ENCODE measurements at regions not wholly inside any gene's neighbourhood (a gene's known extent, or its start where the extent isn't known, plus 50 kb on each side); places are given as distances from the start of the nearest gene placed in this dataset.
"Not testable (repeated sequence)": the region's sequence is repeated elsewhere in the genome, so short reads cannot be mapped to it uniquely, and the experiment has no call there.

DNA sequence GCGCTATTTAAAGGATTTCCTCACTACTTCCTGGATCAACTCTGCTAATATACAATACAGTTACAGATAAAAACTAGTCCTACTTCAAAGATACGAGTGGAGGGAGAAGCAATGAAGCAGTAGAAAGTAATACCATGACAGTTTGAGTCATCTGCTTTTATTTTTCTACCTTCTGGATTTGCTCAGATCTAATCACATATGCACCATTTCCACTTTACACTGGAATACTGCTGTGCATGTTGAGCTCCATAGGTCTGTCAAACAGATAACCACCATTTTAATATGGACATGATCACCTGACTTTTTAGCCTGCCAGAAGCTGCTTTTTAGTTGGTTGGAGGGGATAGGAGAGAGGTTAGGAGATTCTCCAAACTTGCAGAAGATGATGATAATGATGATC lies 92.5 kb downstream of the MMUT start:
- DNase-seq = no peak

DNA sequence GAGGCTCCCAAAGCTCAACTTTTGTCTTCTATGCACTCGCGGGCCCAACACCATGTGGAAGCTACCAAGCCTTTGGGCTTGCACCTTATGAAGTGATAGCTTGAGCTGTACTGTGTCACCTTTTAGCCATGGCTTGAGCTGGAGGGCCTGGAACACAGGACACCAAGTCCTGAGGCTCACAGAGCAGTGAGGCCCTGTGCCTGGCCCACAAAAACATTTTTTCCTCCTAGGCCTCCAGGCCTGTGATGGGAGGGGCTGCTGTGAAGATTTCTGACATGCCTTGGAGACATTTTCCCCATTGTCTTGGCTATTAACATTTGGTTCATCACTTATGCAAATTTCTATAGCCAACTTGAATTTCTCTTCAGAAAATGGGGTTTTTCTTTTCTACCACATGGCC lies 96.5 kb downstream of the MMUT start:
- DNase-seq = no peak

DNA sequence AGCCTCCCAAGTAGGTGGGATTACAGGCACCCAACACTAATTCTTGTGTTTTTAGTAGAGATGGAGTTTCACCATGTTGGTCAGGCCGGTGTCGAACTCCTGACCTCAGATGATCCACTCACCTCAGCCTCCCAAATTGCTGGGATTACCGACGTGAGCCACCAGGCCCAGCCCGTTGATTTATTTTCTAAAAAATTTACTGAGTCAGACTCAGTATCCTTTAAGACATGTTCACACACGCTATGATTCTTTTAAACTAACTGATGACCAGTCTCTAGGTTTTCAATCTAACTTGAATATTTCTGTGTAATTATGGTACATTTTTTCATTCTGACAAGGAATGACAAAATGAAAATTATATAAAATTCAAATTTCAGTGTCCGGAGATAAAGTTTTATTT lies 114.5 kb downstream of the MMUT start:
- no peak for DNase-seq

DNA sequence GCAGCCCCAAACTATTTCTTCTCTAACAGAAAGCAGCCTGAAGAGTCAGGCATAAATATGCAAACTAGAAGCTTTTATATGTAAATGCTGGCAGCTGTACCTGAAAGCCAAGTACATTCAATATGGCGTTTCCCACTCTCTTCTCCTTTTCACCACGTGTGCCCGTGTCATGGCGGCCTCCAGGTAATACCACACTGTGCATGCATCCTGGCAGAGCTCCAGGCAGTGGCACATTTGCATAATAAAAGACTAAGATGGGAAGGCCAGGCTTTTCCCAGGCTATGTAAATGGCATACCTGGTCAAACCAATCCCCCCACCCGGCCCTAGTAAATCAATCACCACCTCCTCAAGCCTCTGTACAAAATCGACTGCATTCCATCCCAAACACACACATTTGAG lies 120.6 kb downstream of the MMUT start:
- DNase-seq = no peak

DNA sequence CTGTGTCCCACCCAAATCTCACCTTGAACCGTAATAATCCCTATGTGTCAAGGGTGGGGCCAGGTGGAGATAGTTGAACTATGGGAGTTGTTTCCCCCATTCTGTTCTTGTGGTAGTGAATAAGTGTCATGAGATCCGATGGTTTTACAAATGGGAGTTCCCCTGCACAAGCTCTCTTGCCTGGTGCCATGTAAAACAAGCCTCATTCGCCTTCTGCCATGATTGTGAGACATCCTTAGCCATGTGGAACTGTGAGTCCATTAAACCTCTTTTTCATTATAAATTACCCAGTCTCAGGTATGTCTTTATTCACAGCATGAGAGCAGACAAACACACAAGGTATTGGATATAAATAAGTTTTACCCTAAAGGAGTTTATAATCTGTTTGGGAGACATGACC lies 121.2 kb downstream of the MMUT start:
- no peak for DNase-seq

DNA sequence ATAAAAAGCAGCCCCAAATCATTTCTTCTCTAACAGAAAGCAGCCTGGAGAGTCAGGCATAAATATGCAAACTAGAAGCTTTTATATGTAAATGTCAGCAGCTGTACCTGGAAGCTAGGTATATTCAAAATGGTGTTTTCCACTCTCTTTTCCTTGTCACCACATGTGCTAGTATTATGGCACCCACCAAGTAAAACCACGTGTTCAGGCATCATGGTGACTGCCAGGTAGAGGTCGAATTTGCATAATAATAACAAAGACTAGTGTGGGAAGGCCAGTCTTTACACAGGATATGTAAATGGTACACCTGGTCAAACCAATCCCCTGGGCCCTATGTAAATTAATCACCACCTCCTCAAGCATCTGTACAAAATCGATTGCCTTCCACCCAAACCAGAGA lies 124.0 kb downstream of the MMUT start:
- no peak for DNase-seq

DNA sequence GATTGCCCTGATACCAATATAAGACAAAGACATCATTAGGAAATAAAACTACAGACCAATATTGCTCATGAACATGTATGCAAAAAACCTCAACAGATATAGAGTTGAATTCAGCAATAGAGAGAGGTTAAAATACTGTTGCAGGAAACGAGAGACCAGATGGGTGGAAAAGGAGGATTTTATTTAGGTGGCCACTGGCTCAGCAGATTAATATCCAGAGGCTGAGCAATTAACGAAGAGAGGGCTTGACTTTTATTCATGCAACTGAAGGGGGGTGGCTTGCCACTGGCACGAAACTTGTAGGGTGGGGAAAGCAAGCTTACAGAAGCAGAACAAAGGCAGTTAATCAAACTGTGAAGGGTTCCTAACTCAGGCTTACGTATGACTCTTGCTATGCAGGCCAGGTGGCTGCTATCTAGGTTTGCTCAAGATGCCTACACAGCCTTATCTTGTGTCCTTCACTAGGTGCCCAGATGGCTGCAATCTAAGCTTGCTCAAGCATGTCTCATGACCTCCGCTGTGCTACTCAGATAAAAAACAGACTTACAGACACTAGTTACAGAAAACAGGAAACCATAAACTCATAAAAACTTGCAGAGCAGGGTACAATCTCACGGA lies 126.4 kb downstream of the MMUT start:
- no peak for DNase-seq

DNA sequence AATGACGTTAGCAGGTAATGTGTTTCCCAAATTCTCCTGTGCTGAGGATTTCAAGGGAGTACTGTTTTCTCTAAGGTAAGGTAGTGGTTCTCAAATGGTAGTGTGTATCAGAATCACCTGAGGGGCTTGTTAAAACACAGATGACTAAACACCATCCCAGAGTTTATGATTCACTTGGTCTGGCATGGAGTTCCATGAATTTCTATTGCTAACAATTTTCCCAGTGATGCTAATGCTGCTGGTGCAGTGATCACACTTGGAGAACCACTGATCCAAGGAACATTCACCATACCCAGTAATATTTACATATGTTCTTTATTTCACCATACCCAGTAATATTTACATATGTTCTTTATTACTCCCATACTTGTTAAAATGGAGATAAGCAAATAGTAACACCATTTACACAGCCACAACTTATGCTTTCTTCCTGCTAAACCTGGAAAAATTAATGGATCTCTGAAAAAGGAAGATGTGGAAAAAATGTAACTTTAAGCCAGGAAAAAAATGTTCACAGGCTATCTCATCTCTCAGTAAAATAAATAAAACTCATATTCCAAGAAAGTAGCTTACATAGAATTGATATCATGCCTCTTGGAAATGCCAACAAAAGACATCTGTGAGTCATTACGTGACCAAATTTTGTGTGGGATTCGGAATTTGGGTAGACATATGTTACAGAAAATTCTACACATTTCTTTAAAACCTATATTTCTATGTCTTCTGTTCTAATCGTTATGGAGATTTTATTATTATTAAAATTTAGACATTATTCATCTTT lies 129.5 kb downstream of the MMUT start:
- no peak for DNase-seq

DNA sequence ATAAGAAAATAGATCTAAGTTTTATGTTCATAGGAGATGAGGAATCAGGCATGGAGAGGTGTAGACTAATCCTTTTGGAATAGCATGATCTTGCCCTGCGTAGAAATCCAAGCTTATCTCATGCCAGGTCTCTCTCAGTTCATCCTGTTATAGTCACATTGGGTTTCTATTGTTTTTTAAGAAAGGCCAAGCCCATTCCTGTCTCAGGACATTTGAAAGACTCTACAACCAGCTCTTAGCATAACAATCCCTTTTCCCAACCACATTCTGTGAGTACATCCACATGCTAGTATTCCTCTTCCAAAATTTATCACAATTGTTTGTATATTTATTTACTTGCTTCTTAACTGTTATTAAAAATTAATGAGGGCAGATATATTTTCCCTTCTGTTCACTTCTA lies 130.3 kb downstream of the MMUT start:
- no peak for DNase-seq

DNA sequence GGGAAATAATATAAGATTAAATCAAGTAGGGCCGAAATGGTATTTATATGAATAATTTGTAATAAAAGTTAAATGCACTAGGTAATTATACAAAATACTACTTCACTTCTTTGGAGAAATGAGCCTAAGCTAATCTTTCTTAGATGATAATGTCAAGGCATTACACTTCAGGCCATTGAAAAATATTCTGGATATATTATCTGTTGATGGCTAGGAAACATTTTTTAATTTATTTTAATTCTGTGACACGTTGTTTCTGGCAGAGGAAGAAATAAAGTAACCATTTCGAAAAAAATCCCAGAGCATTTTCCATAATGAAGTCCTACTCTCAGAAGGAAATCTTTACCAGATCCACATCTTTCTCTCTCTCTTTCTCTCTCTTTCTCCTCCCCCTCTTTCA lies 133.9 kb downstream of the MMUT start:
- DNase-seq = no peak

DNA sequence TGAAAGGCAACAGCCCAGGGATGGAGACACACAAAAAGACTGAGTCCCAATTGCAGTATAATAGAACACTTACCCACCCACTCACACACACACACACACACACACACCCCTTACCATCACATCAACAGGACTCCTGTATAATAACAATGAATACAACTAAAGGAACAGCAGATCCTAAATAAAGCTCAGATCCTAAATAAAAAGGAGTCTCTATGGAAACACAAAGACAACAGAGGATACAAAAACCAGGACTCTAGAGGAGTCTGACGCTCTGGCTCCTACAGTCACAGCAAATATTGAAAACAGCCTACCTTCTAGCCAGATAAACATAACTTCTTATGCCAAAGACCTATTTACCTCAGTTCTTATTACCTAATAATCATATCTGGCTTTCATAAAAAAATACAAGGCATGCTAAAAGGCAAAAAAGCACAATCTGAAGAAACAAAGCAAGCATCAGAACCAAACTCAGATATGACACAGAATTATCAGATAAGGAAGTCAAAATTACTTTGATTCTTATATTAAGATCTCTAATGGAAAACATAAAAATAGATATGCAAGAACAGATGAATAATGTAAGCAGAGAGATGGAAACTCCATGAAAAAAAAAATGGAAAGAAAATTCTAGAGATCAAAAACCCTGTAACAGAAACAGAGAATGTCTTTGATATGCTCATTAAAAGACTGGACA lies 134.9 kb downstream of the MMUT start:
- no peak for DNase-seq

DNA sequence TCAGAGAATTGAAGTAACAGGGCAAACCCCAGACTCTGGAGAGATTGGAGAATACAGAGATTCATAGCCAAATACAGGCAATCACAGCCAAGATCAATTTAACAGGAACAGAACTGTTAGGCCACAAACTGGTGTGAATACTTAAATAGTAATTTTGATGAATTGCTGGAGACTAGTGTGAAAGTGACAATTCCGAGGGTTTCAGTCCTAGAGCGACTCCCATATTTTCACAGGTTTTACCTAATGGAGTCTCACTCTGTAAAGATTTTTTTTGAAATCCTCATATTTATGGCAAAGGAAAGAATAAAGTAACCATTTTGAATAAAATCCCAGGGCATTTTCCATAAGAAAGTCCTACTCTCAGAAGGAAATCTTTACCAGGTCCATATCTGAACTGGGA lies 135.5 kb downstream of the MMUT start:
- DNase-seq = no peak

DNA sequence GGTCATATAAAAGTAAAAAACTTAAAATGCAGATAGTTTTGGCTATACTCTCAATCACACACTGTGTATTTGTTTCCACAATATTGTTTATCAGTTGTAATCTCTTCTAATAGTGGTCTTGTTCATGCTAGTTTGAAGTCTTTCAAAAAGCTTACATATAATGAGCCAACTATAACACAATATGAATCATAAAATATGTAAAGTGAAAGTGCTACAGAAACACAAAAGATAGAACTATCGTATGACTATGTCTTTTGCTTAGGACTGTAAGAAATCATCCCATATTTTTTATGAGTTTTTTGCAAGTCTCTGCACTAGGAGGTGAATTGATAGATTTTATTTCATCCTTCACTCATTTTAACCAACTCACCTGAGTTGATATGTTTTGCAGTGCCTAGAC lies 136.0 kb downstream of the MMUT start:
- DNase-seq = no peak

DNA sequence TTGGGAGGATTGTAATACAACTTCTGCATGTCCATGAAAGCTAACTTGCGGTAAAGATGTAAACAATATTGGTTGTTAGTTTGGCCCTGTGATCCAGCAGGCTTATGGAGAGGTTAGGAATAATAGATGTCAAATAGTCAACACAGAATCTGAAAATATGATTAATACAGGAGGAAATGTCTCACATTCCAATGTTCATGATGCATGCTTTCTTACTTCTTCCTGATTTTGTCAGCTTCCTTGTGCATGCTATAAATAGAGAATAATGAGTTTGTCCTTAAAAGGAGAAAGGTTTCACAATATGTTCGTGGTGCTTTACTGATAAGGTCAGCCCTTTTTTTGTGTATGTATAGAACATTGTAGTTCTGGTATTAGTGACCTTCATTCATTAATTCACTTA lies 136.7 kb downstream of the MMUT start:
- no peak for DNase-seq

DNA sequence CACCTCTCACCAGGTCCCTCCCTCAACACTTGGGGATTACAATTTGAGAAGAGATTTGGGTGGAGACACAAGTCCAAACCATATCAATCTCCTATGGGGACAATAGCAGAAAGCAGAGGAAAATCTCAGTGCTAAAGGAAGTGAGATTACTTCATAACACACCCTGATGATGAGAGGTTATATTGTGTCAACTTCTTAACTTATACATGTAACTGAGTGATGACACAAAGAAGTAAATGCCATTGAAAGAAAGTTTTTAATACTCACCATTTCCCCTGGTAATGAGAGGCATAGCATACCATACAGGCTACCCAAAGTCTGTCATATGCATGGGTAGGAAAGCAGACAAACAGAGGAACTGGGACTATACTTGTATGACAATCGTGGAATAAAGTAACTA lies 137.2 kb downstream of the MMUT start:
- no peak for DNase-seq

DNA sequence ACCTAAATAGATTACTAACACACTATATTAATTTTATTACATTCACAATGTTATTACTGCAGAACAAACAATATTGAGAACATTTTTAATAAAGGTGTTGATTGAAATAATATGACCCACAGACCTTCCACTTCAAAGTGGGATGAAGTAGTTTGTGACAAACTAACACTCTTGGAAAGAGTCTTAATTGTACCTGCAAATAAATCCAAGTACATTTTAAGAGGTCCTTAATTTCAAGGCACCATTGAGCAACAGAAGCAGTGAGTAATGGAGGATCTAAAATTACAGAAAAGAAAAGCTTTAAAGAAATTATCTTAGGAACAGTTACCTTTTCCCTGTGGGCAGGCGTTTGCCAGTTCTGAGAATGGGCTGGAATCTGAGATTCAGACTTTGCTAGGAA lies 140.2 kb downstream of the MMUT start:
- DNase-seq = no peak

DNA sequence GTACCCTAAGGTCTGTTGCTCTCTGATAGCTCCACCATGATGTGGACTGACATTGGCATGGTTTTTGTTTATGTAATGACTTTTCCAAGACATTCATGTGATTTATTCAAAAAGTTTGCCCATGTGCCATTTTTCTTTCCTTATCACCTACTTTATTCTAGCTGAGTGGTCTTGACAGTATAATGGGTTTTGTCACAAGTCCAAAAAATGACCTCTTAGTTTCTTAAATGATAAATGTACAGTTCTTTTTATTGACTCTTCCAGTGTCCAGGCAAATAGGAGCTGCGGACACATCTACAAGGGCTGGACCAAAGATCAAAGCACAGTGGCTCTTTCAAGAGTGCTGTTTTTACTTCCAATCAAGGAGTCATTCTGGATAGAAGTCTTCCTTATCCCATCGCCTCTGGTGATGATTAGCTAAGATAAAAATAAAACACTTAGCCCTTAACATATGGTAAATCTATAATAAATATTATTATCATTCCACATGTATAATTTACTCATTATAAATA lies 141.4 kb downstream of the MMUT start:
- no peak for DNase-seq

DNA sequence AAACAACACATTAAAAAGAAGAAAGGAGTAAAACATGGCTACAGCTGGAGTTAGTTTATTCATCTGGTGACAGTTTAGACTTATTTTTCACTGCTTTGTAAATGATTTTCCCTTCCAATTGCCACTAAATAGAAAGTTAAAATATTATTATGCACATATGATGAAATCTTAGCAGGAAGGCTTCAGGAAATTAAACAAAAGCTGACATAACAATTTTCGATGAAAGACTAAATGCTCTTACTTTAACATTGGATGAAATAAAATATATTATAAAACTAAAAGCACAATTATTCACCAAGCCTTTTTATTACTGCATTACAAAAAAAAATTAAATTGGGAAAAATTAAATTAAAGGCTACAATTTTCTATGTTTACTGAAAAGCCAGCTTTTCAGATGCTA lies 158.0 kb downstream of the MMUT start:
- no peak for DNase-seq

DNA sequence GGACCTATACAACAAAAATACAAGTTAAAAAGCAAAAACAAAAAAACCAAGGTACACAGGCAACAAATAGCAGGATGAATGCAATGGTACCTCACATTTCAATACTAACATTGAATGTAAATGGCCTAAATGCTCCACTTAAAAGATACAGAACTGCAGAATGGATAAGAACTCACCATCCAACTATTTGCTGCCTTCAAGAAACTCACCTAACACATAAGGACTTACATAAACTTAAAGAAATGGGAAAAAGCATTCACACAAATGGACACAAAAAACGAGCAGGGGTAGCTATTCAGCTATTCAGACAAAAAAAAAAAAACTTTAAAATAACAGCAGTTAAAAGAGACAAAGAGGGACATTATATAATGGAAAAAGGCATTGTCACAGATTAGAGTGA lies 158.7 kb downstream of the MMUT start:
- not testable (repeated sequence) for DNase-seq

DNA sequence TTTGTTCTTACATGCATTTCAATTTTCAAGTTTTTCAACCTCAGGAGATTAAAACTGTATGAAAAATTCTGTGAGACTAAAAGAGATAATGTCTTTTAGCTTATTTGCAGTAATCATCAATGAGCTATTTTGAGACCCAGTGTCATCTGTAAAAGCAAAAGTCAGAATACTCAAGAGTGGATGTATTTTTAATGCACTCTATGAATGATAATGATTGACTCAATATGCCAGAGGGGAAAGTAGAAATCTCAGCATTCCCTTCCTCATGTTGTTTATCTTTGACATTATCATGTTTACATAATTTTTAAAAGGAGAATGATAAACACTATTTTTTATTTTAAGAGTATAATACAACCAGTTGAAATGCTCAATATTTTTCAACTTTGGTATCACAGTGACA lies 162.1 kb downstream of the MMUT start:
- DNase-seq = no peak

DNA sequence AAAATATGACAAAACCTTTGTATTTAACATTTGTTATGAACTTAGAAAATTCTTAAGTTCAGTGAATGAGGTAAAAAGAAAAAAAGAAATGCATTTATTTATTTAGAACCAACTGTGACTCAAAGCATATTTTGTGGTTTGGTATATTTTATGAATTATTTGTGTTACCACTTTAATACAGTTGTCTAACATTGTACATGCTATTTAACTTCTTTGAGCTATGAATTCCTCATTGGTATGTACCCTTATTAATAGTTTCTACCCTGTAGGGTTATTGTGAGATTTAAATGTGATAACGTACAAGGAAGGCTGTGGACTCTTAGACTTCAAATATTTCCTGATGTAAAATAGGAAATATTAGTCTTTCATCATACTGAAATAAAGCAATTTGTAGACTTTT lies 162.6 kb downstream of the MMUT start:
- DNase-seq = no peak

DNA sequence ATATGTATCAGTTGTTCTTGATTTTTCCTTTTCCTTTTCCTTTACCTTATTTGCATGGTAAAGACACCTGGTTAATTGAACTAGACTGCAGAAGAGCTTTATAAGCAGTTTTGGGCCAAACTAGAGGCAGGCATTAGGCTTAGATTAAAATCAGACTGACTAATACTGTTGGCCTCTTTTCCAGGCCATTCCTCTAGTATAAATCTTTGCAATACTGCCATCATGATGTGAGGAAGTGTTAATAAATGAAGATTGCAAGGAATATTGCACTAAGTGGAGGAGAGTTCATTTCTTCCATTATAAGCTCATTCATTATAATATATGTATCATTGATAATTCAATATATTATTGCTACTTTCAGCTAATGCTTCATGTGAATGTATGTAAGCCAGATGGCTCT lies 163.8 kb downstream of the MMUT start:
- no peak for DNase-seq

DNA sequence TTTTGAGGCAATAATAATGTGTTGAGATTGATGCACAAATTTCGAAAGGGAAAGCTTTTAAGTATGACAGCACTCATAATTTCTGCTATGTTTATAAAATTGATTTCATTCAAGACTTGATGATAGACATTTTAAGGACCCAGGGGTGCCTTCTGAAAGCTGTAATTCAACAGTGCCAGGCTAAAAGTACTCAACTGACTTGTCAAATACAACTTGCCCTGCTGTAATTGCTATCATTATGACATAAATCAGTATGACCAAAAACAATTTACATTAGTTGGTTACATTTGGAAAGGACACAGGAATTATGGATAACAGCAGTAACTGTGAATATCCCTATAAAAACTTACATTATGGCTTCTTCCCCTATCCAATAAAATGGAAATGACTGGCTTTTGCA lies 178.9 kb downstream of the MMUT start:
- DNase-seq = peak; percentile 47
